Uterus (tissue), 2 donors: ENCODE measurements at regions not wholly inside any gene's neighbourhood (a gene's known extent, or its start where the extent isn't known, plus 50 kb on each side); places are given as distances from the start of the nearest gene placed in this dataset.

Source experiments
- POLR2A ChIP-seq, 2 donors: fragments of 450-650 bp; IDR thresholded peaks; one replicate each; pipeline ENCODE4 v1.6.1; 2016; ENCODE audit warnings: antibody characterized with exemption in 2 of 2, mild to moderate bottlenecking in 1 of 2, moderate library complexity in 1 of 2
- TF ChIP-seq, protein P1 (sequence below), 4 experiments: fragments of 200-600 bp in 2 of 4; fragments of 450-650 bp in 2 of 4; sonication (generic) in 2 of 4; IDR thresholded peaks; one replicate each; pipeline ENCODE4 v1.5.1; 2016 to 2019; ENCODE audit warnings: antibody characterized with exemption in 4 of 4, mild to moderate bottlenecking in 2 of 4, moderate library complexity in 1 of 4

DNA sequence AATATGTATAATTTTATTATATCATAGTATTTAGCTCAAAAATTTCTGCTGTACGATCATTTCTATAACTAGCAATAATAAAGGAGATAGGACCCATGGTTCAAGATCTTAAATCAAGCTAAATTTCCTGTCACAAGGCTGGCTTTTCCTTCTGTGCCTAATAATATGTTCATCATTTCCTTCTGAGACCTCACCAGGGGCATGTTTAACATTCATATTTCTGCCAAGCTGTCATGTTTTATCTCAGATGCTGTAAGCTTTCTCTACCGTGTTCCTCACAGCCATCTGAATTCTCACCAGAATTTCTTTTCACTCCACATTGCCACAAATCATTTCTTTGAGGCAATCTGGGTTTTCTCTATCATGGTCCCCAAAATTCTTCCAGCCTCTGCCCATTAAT, 482.3 kb upstream of the SGCG start:
- TF ChIP-seq, protein P1, sequence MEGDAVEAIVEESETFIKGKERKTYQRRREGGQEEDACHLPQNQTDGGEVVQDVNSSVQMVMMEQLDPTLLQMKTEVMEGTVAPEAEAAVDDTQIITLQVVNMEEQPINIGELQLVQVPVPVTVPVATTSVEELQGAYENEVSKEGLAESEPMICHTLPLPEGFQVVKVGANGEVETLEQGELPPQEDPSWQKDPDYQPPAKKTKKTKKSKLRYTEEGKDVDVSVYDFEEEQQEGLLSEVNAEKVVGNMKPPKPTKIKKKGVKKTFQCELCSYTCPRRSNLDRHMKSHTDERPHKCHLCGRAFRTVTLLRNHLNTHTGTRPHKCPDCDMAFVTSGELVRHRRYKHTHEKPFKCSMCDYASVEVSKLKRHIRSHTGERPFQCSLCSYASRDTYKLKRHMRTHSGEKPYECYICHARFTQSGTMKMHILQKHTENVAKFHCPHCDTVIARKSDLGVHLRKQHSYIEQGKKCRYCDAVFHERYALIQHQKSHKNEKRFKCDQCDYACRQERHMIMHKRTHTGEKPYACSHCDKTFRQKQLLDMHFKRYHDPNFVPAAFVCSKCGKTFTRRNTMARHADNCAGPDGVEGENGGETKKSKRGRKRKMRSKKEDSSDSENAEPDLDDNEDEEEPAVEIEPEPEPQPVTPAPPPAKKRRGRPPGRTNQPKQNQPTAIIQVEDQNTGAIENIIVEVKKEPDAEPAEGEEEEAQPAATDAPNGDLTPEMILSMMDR (IDR thresholded peaks at IDR 0.05), result no peak
- no peak for TF ChIP-seq POLR2A (IDR thresholded peaks at IDR 0.05)
